Neural progenitor cell (in vitro differentiated cells): ENCODE measurements at regions not wholly inside any gene's neighbourhood (a gene's known extent, or its start where the extent isn't known, plus 50 kb on each side); places are given as distances from the start of the nearest gene placed in this dataset.
A peak's percentile ranks its signal among the peaks of the same experiment; 100 is the strongest.

Experiments used
- DNase-seq: peaks from one replicate; pipeline ENCODE4 v3.0.0-alpha.2; 2016; ENCODE audit warnings: low spot score
- H2AFZ ChIP-seq: fragments of 200-600 bp; sonication (generic); replicated peaks from 2 replicates; pipeline ENCODE4 v1.6.1; 2016; ENCODE audit warnings: antibody characterized with exemption
- H3F3A ChIP-seq: fragments of 200-600 bp; sonication (generic); 2 replicates; pipeline ENCODE4 v1.6.1; 2016; ENCODE audit warnings: antibody characterized with exemption, low read depth
- H3K27ac ChIP-seq: fragments of 200-600 bp; sonication (generic); 2 replicates; pipeline ENCODE4 v1.5.1; 2016; ENCODE audit warnings: mild to moderate bottlenecking
- H3K27me3 ChIP-seq: fragments of 200-600 bp; sonication (generic); 2 replicates; pipeline ENCODE4 v1.6.1; 2016; ENCODE audit warnings: mild to moderate bottlenecking, moderate library complexity
- H3K36me3 ChIP-seq: fragments of 200-600 bp; sonication (generic); 2 replicates; pipeline ENCODE4 v1.5.1; 2016
- H3K4me1 ChIP-seq: fragments of 200-600 bp; sonication (generic); 2 replicates; pipeline ENCODE4 v1.6.1; 2016; ENCODE audit warnings: mixed run types
- H3K4me2 ChIP-seq: fragments of 200-600 bp; sonication (generic); 2 replicates; pipeline ENCODE4 v1.6.1; 2016
- H3K4me3 ChIP-seq: fragments of 200-600 bp; sonication (generic); 2 replicates; pipeline ENCODE4 v1.5.1; 2016
- H3K79me2 ChIP-seq: fragments of 200-600 bp; sonication (generic); 2 replicates; pipeline ENCODE4 v1.6.1; 2016; ENCODE audit warnings: low read depth
- H3K9ac ChIP-seq: fragments of 200-600 bp; sonication (generic); 2 replicates; pipeline ENCODE4 v1.6.1; 2016
- H3K9me3 ChIP-seq: fragments of 200-600 bp; sonication (generic); 2 replicates; pipeline ENCODE4 v1.5.1; 2016; ENCODE audit warnings: low read depth
- H4K20me1 ChIP-seq: fragments of 200-600 bp; sonication (generic); 2 replicates; pipeline ENCODE4 v1.6.1; 2016; ENCODE audit warnings: low read depth
- H3K27ac Mint-ChIP-seq: 3 replicates; pipeline ENCODE4 v1.8.0; 2021; ENCODE audit warnings: mixed read lengths
- H3K27me3 Mint-ChIP-seq: 2 replicates; pipeline ENCODE4 v1.8.0; 2022; ENCODE audit warnings: low read depth, mild to moderate bottlenecking, inconsistent platforms, moderate library complexity, mixed read lengths; ENCODE audit not compliant: insufficient read depth
- H3K36me3 Mint-ChIP-seq: 3 replicates; pipeline ENCODE4 v1.8.0; 2021; ENCODE audit warnings: mixed read lengths
- H3K4me1 Mint-ChIP-seq: 3 replicates; pipeline ENCODE4 v1.8.0; 2021; ENCODE audit warnings: mixed read lengths
- H3K4me3 Mint-ChIP-seq: 3 replicates; pipeline ENCODE4 v1.8.0; 2021; ENCODE audit warnings: mild to moderate bottlenecking, moderate library complexity, mixed read lengths
- H3K9me3 Mint-ChIP-seq: 3 replicates; pipeline ENCODE4 v1.8.0; 2020; ENCODE audit warnings: mixed read lengths
- CTCF ChIP-seq: fragments of 200-600 bp; sonication (generic); IDR thresholded peaks from 2 replicates; pipeline ENCODE4 v1.5.1; 2017; ENCODE audit warnings: antibody characterized with exemption, mild to moderate bottlenecking
- EZH2 ChIP-seq: fragments of 200-600 bp; sonication (generic); IDR thresholded peaks from 2 replicates; pipeline ENCODE4 v1.6.1; 2017; ENCODE audit warnings: antibody characterized with exemption, mild to moderate bottlenecking, moderate library complexity
- EZH2phosphoT487 ChIP-seq: fragments of 200-600 bp; sonication (generic); IDR thresholded peaks from 2 replicates; pipeline ENCODE4 v1.6.1; 2017; ENCODE audit warnings: antibody characterized with exemption

- no peak overlapping the region for H3K27ac ChIP-seq
- TF ChIP-seq EZH2 (no peak), CTCF (no peak), EZH2phosphoT487 (no peak)
- H3K9me3 Mint-ChIP-seq, result no peaks in the 10 kb centered on the region
Measured at GRCh38 chr3:176692966-176693785, 504.1 kb downstream of the TBL1XR1 start.

GRCh38 chr3:176692199-176692965 is 504.9 kb downstream of the TBL1XR1 start:
- H3K27ac ChIP-seq, result no peak overlapping the region
- H3F3A ChIP-seq, result no peaks in the 10 kb centered on the region
- no peak for TF ChIP-seq EZH2
- no peak for TF ChIP-seq CTCF
- TF ChIP-seq EZH2phosphoT487, result no peak
- H3K4me1 ChIP-seq, result peaks cover 10% of the 10 kb centered on the region
- no peak for DNase-seq
- H3K9ac ChIP-seq, result no peak overlapping the region
- no peak overlapping the region for H2AFZ ChIP-seq
- H3K27ac Mint-ChIP-seq, result no peak overlapping the region
- no peaks in the 10 kb centered on the region for H3K79me2 ChIP-seq
- H3K27me3 ChIP-seq, result no peaks in the 10 kb centered on the region
- H3K4me1 Mint-ChIP-seq, result peaks cover 21% of the 10 kb centered on the region
- H4K20me1 ChIP-seq, result no peaks in the 10 kb centered on the region
- H3K36me3 ChIP-seq, result no peaks in the 10 kb centered on the region
- no peak overlapping the region for H3K4me3 Mint-ChIP-seq
- H3K9me3 ChIP-seq, result no peaks in the 10 kb centered on the region
- no peaks in the 10 kb centered on the region for H3K36me3 Mint-ChIP-seq
- H3K27me3 Mint-ChIP-seq, result peaks cover 2% of the 10 kb centered on the region
- H3K9me3 Mint-ChIP-seq, result no peaks in the 10 kb centered on the region
- H3K4me3 ChIP-seq, result no peak overlapping the region
- no peak overlapping the region for H3K4me2 ChIP-seq

More at GRCh38 chr3:176692966-176693785, 504.1 kb downstream of the TBL1XR1 start:
- Histone ChIP-seq H3K4me2 (no peak overlapping the region), H3K27me3 (no peaks in the 10 kb centered on the region), H3K4me1 (peaks cover 13% of the 10 kb centered on the region), H3K4me3 (no peak overlapping the region), H3F3A (no peaks in the 10 kb centered on the region), H3K36me3 (no peaks in the 10 kb centered on the region), H2AFZ (peak overlapping the region; percentile 39), H3K9ac (no peak overlapping the region), H3K79me2 (no peaks in the 10 kb centered on the region), H3K9me3 (no peaks in the 10 kb centered on the region), H4K20me1 (no peaks in the 10 kb centered on the region)
- Mint-ChIP-seq H3K27ac (no peak overlapping the region), H3K4me3 (no peak overlapping the region), H3K36me3 (no peaks in the 10 kb centered on the region), H3K27me3 (peaks cover 2% of the 10 kb centered on the region), H3K4me1 (peaks cover 25% of the 10 kb centered on the region)
- no peak for DNase-seq

- H2AFZ ChIP-seq, result no peak overlapping the region
Measured at GRCh38 chr3:176690083-176690869, 507.0 kb downstream of the TBL1XR1 start.

More at GRCh38 chr3:176690083-176690869, 507.0 kb downstream of the TBL1XR1 start:
- H4K20me1 ChIP-seq, result no peaks in the 10 kb centered on the region
- H3K4me2 ChIP-seq, result no peak overlapping the region
- H3F3A ChIP-seq, result no peaks in the 10 kb centered on the region
- Mint-ChIP-seq H3K9me3 (no peaks in the 10 kb centered on the region), H3K36me3 (no peaks in the 10 kb centered on the region), H3K4me1 (peaks cover 6% of the 10 kb centered on the region), H3K4me3 (no peak overlapping the region), H3K27me3 (peaks cover 2% of the 10 kb centered on the region), H3K27ac (no peak overlapping the region)
- H3K4me1 ChIP-seq, result no peaks in the 10 kb centered on the region
- no peaks in the 10 kb centered on the region for H3K9me3 ChIP-seq
- DNase-seq, result no peak
- no peaks in the 10 kb centered on the region for H3K36me3 ChIP-seq
- TF ChIP-seq EZH2 (no peak), CTCF (no peak), EZH2phosphoT487 (no peak)
- H3K79me2 ChIP-seq, result no peaks in the 10 kb centered on the region
- H3K27me3 ChIP-seq, result no peaks in the 10 kb centered on the region
- H3K4me3 ChIP-seq, result no peak overlapping the region
- H3K9ac ChIP-seq, result no peak overlapping the region
- no peak overlapping the region for H3K27ac ChIP-seq
